ENCODE measurements at regions not wholly inside any gene's neighbourhood (a gene's known extent, or its start where the extent isn't known, plus 50 kb on each side); places are given as distances from the start of the nearest gene placed in this dataset.
"Not testable (repeated sequence)": the region's sequence is repeated elsewhere in the genome, so short reads cannot be mapped to it uniquely, and the experiment has no call there.

GRCh38 chr3:5376761-5377160 lies 189.3 kb downstream of the EDEM1 start:
- Histone ChIP-seq H3K9ac (ENCODE audit: low read length) (no peak overlapping the region), H2AFZ (ENCODE audit: low read depth, low read length) (no peak overlapping the region), H3K4me3 (ENCODE audit: insufficient read depth, low read depth, low read length) (no peak overlapping the region), H3K36me3 (ENCODE audit: insufficient read depth, low read length) (no peaks in the 10 kb centered on the region), H3K4me1 (ENCODE audit: insufficient read depth, low read length) (no peaks in the 10 kb centered on the region), H3K27me3 (ENCODE audit: insufficient read depth, low read length) (no peaks in the 10 kb centered on the region), H3K79me2 (ENCODE audit: insufficient read depth, low read length) (no peaks in the 10 kb centered on the region), H3K27ac (ENCODE audit: low read depth, low read length) (no peak overlapping the region), H3K4me2 (ENCODE audit: low read length) (no peak overlapping the region), H4K20me1 (ENCODE audit: insufficient read depth, low read length) (no peaks in the 10 kb centered on the region), H3K9me3 (ENCODE audit: insufficient read depth, low read depth, low read length) (no peaks in the 10 kb centered on the region)
- Mint-ChIP-seq H3K27ac (ENCODE audit: unreplicated experiment) (no peak overlapping the region), H3K4me3 (ENCODE audit: unreplicated experiment) (no peak overlapping the region), H3K36me3 (ENCODE audit: low read depth, unreplicated experiment) (no peaks in the 10 kb centered on the region), H3K27me3 (ENCODE audit: low read depth, unreplicated experiment) (no peaks in the 10 kb centered on the region), H3K4me1 (ENCODE audit: low read depth, unreplicated experiment) (no peaks in the 10 kb centered on the region), H3K9me3 (ENCODE audit: unreplicated experiment) (peaks cover 5% of the 10 kb centered on the region)
- DNase-seq (ENCODE audit: low read depth) (no peak), FAIRE-seq (no peak)
- TF ChIP-seq EZH2 (IDR thresholded peaks at IDR 0.05; ENCODE audit: insufficient read depth, low read length) (no peak), CTCF (IDR thresholded peaks at IDR 0.05; ENCODE audit: insufficient read depth, low read depth, low read length) (no peak)

- not testable (repeated sequence) for H3K27ac ChIP-seq (ENCODE audit: low read depth, low read length); H3K4me1 Mint-ChIP-seq (ENCODE audit: low read depth, unreplicated experiment); H3K4me3 ChIP-seq (ENCODE audit: insufficient read depth, low read depth, low read length); H3K27ac Mint-ChIP-seq (ENCODE audit: unreplicated experiment); FAIRE-seq; H3K9me3 ChIP-seq (ENCODE audit: insufficient read depth, low read depth, low read length); H3K27me3 ChIP-seq (ENCODE audit: insufficient read depth, low read length); H4K20me1 ChIP-seq (ENCODE audit: insufficient read depth, low read length); H3K9ac ChIP-seq (ENCODE audit: low read length); H3K27me3 Mint-ChIP-seq (ENCODE audit: low read depth, unreplicated experiment); H3K79me2 ChIP-seq (ENCODE audit: insufficient read depth, low read length); H2AFZ ChIP-seq (ENCODE audit: low read depth, low read length); H3K4me3 Mint-ChIP-seq (ENCODE audit: unreplicated experiment); H3K4me1 ChIP-seq (ENCODE audit: insufficient read depth, low read length); H3K9me3 Mint-ChIP-seq (ENCODE audit: unreplicated experiment); H3K36me3 ChIP-seq (ENCODE audit: insufficient read depth, low read length); H3K4me2 ChIP-seq (ENCODE audit: low read length); H3K36me3 Mint-ChIP-seq (ENCODE audit: low read depth, unreplicated experiment); DNase-seq (ENCODE audit: low read depth)
Observed at GRCh38 chr3:5379266-5379665, 191.8 kb downstream of the EDEM1 start.

- H3K27me3 ChIP-seq (ENCODE audit: insufficient read depth, low read length); H3K27me3 Mint-ChIP-seq (ENCODE audit: low read depth, unreplicated experiment); H2AFZ ChIP-seq (ENCODE audit: low read depth, low read length); H3K79me2 ChIP-seq (ENCODE audit: insufficient read depth, low read length); H3K9me3 ChIP-seq (ENCODE audit: insufficient read depth, low read depth, low read length); H3K4me3 Mint-ChIP-seq (ENCODE audit: unreplicated experiment); H3K36me3 Mint-ChIP-seq (ENCODE audit: low read depth, unreplicated experiment); H4K20me1 ChIP-seq (ENCODE audit: insufficient read depth, low read length); H3K27ac ChIP-seq (ENCODE audit: low read depth, low read length); H3K4me2 ChIP-seq (ENCODE audit: low read length); FAIRE-seq; H3K4me1 Mint-ChIP-seq (ENCODE audit: low read depth, unreplicated experiment); H3K9ac ChIP-seq (ENCODE audit: low read length); H3K9me3 Mint-ChIP-seq (ENCODE audit: unreplicated experiment); H3K27ac Mint-ChIP-seq (ENCODE audit: unreplicated experiment); H3K36me3 ChIP-seq (ENCODE audit: insufficient read depth, low read length); DNase-seq (ENCODE audit: low read depth); H3K4me1 ChIP-seq (ENCODE audit: insufficient read depth, low read length); H3K4me3 ChIP-seq (ENCODE audit: insufficient read depth, low read depth, low read length): not testable (repeated sequence)
Observed at GRCh38 chr3:5383486-5384263, 196.2 kb downstream of the EDEM1 start.
